ENCODE measurements at regions not wholly inside any gene's neighbourhood (a gene's known extent, or its start where the extent isn't known, plus 50 kb on each side); places are given as distances from the start of the nearest gene placed in this dataset.
"Not testable (repeated sequence)": the region's sequence is repeated elsewhere in the genome, so short reads cannot be mapped to it uniquely, and the experiment has no call there.

- intact Hi-C loops (cut with DNase I, micrococcal nuclease) = no loop called here
- no peak for TF ChIP-seq CTCF (IDR thresholded peaks at IDR 0.05)
Measured at GRCh38 chr2:239866350-239866749, 158.8 kb downstream of the NDUFA10 start.

GRCh38 chr2:239865856-239866255 lies 159.3 kb downstream of the NDUFA10 start:
- H3K27ac Mint-ChIP-seq; H3K9me3 Mint-ChIP-seq; H3K9me3 ChIP-seq (ENCODE audit: control insufficient read depth in 1 of 2, insufficient read depth in 1 of 2, low read length in 2 of 2); H3K36me3 Mint-ChIP-seq (ENCODE audit: low read depth); ATAC-seq (ENCODE audit: poor library complexity); CTCF ChIA-PET; POLR2A ChIA-PET; H3K4me3 ChIP-seq (ENCODE audit: low read length); H3K36me3 ChIP-seq (ENCODE audit: insufficient read depth, low read length); H3K27me3 ChIP-seq (ENCODE audit: control insufficient read depth in 1 of 2, insufficient read depth in 2 of 2, low read length in 2 of 2); DNase-seq; intact Hi-C loops (cut with DNase I, micrococcal nuclease); H3K4me1 ChIP-seq (ENCODE audit: insufficient read depth, low read length); H3K4me3 Mint-ChIP-seq; H3K27ac ChIP-seq (ENCODE audit: low read depth in 1 of 2, low read length in 2 of 2); H3K27me3 Mint-ChIP-seq: not testable (repeated sequence)
- peaks cover 19% of the 10 kb centered on the region for H3K4me1 Mint-ChIP-seq (ENCODE audit: low read depth)

More at GRCh38 chr2:239866350-239866749, 158.8 kb downstream of the NDUFA10 start:
- peaks cover 14% of the 10 kb centered on the region for H3K4me1 Mint-ChIP-seq (ENCODE audit: low read depth)
- Histone ChIP-seq H3K27me3 (ENCODE audit: control insufficient read depth in 1 of 2, insufficient read depth in 2 of 2, low read length in 2 of 2) (no peaks in the 10 kb centered on the region), H3K4me3 (ENCODE audit: low read length) (no peak overlapping the region), H3K9me3 (ENCODE audit: control insufficient read depth in 1 of 2, insufficient read depth in 1 of 2, low read length in 2 of 2) (no peaks in the 10 kb centered on the region), H3K36me3 (ENCODE audit: insufficient read depth, low read length) (no peaks in the 10 kb centered on the region), H3K4me1 (ENCODE audit: insufficient read depth, low read length) (no peaks in the 10 kb centered on the region), H3K27ac (ENCODE audit: low read depth in 1 of 2, low read length in 2 of 2) (no peak overlapping the region)
- POLR2A ChIA-PET = no interaction called here
- DNase-seq (no peak), ATAC-seq (ENCODE audit: poor library complexity) (no peak)
- H3K27ac Mint-ChIP-seq = no peak overlapping the region
- no peak overlapping the region for H3K4me3 Mint-ChIP-seq
- H3K27me3 Mint-ChIP-seq = no peaks in the 10 kb centered on the region
- H3K9me3 Mint-ChIP-seq = no peaks in the 10 kb centered on the region
- CTCF ChIA-PET = no interaction called here
- H3K36me3 Mint-ChIP-seq (ENCODE audit: low read depth) = no peaks in the 10 kb centered on the region

- H3K9me3 ChIP-seq (ENCODE audit: control insufficient read depth in 1 of 2, insufficient read depth in 1 of 2, low read length in 2 of 2) = no peaks in the 10 kb centered on the region
- Mint-ChIP-seq H3K27me3 (no peaks in the 10 kb centered on the region), H3K27ac (no peak overlapping the region), H3K4me3 (no peak overlapping the region), H3K36me3 (ENCODE audit: low read depth) (no peaks in the 10 kb centered on the region), H3K9me3 (no peaks in the 10 kb centered on the region), H3K4me1 (ENCODE audit: low read depth) (peaks cover 26% of the 10 kb centered on the region)
- no peak for ATAC-seq (ENCODE audit: poor library complexity)
- TF ChIP-seq CTCF (IDR thresholded peaks at IDR 0.05) = no peak
- intact Hi-C loops (cut with DNase I, micrococcal nuclease) = no loop called here
- DNase-seq = no peak
- H3K4me1 ChIP-seq (ENCODE audit: insufficient read depth, low read length) = no peaks in the 10 kb centered on the region
- no peak overlapping the region for H3K27ac ChIP-seq (ENCODE audit: low read depth in 1 of 2, low read length in 2 of 2)
- POLR2A ChIA-PET = no interaction called here
- CTCF ChIA-PET = no interaction called here
- no peak overlapping the region for H3K4me3 ChIP-seq (ENCODE audit: low read length)
- no peaks in the 10 kb centered on the region for H3K27me3 ChIP-seq (ENCODE audit: control insufficient read depth in 1 of 2, insufficient read depth in 2 of 2, low read length in 2 of 2)
- no peaks in the 10 kb centered on the region for H3K36me3 ChIP-seq (ENCODE audit: insufficient read depth, low read length)
Measured at GRCh38 chr2:239865059-239865639, 160.0 kb downstream of the NDUFA10 start.
